ENCODE measurements at regions not wholly inside any gene's neighbourhood (a gene's known extent, or its start where the extent isn't known, plus 50 kb on each side); places are given as distances from the start of the nearest gene placed in this dataset.

- DNase-seq (ENCODE audit: low spot score) (no peak), ATAC-seq (ENCODE audit: low FRiP score) (no peak)
- no peak for TF ChIP-seq CTCF (IDR thresholded peaks at IDR 0.05)
Observed at GRCh38 chr21:34018185-34018584, 55.2 kb upstream of the MRPS6 start.

GRCh38 chr21:34017039-34017961, 56.1 kb upstream of the MRPS6 start:
- no peak for TF ChIP-seq CTCF (IDR thresholded peaks at IDR 0.05)
- DNase-seq (ENCODE audit: low spot score) = no peak
- no peak for ATAC-seq (ENCODE audit: low FRiP score)

GRCh38 chr21:34012640-34013039, 60.7 kb upstream of the MRPS6 start:
- TF ChIP-seq CTCF (IDR thresholded peaks at IDR 0.05) = no peak
- no peak for ATAC-seq (ENCODE audit: low FRiP score)
- no peak for DNase-seq (ENCODE audit: low spot score)

- TF ChIP-seq CTCF (IDR thresholded peaks at IDR 0.05) = no peak
- no peak for ATAC-seq (ENCODE audit: low FRiP score)
- no peak for DNase-seq (ENCODE audit: low spot score)
Observed at GRCh38 chr21:34011660-34012059, 61.7 kb upstream of the MRPS6 start.

- ATAC-seq (ENCODE audit: low FRiP score) (no peak), DNase-seq (ENCODE audit: low spot score) (no peak)
- no peak for TF ChIP-seq CTCF (IDR thresholded peaks at IDR 0.05)
Observed at GRCh38 chr21:34009193-34009592, 64.2 kb upstream of the MRPS6 start.

GRCh38 chr21:34008618-34009017, 64.8 kb upstream of the MRPS6 start:
- DNase-seq (ENCODE audit: low spot score) = no peak
- TF ChIP-seq CTCF (IDR thresholded peaks at IDR 0.05) = no peak
- no peak for ATAC-seq (ENCODE audit: low FRiP score)

GRCh38 chr21:34006611-34007168, 66.7 kb upstream of the MRPS6 start:
- no peak for ATAC-seq (ENCODE audit: low FRiP score)

More at GRCh38 chr21:34006611-34007168, 66.7 kb upstream of the MRPS6 start:
- no peak for TF ChIP-seq CTCF (IDR thresholded peaks at IDR 0.05)
- no peak for DNase-seq (ENCODE audit: low spot score)
